NCI-H2196 (cell line): ENCODE measurements at regions not wholly inside any gene's neighbourhood (a gene's known extent, or its start where the extent isn't known, plus 50 kb on each side); places are given as distances from the start of the nearest gene placed in this dataset.
"Not testable (repeated sequence)": the region's sequence is repeated elsewhere in the genome, so short reads cannot be mapped to it uniquely, and the experiment has no call there.

ENCODE experiments used
- DNase-seq: peaks from one replicate; lab custom pipeline; 2025; ENCODE audit not compliant: unreplicated experiment; lab: John Stamatoyannopoulos, UW

DNA sequence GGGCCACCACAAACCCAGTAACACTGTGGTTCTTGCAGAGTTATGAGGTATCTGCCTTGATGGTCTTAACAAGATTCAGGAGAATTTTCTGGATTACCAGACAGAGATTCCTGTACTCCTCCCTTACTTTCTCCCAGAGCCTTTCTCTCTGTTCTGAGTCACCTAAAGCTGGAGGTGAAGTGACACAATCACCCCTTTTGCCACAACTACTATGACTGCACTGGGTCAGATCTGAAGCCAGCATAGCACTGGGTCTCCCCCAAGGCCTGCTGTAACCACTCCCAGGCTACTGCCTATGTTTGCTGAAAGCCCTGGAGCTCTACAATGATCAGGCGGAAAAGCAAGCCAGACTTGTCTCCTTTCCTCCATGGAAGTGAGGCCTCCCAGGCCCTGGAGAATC lies 156.7 kb upstream of the NEGR1 start:
- no peak for DNase-seq

DNA sequence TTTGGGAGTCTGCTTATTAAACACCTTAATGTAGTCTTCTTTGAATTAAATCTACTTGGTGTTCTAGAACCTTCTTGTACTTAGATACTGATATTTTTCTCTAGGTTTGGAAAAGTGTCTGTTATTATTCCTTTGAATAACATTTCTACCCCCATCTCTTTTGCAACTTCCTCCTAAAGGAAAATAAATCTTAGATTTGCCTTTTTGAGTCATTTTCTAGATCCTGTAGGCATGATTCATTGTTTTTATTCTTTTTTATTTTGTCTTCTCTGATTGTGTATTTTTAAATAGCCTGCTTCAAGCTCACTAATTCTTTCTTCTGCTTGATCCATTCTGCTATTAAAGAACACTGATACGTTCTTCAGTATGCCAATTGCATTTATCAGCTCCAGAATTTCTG lies 155.9 kb upstream of the NEGR1 start:
- no peak for DNase-seq

DNA sequence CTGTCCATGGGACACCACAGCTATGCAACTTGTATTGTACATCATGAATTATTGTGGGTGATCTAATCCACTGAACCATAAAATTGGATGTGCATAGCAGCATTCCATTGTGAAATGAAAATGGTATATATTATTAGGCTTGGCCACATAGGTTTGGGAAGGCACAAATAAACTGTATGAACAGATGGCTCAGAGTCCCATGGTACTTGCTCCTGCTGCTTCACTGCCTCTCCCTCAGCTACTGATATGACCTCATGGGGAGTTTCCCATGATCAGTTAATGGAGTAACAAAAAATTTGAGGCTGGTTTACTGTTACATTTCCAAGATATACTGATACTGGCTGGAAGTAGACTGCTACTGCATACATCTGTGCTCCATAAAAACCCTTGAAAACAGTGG lies 152.7 kb upstream of the NEGR1 start:
- DNase-seq = no peak

DNA sequence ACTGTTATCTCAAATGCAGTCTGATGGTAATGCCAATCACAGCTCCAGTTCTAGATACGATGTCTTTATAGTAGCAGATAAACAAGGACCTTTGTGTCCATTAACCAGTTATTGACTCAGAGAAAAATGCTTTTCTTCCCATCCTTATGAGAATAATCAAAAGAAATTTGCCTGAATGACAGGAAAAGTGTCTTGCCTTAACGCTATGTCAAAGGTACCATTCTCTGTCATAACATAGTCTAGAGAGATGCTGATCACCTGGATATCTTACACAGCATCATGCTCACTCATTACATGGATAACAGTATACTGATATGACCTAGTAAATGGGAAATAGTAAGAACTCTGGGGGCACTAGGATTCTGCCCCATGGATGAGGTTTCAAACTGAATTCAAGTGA lies 151.7 kb upstream of the NEGR1 start:
- no peak for DNase-seq

DNA sequence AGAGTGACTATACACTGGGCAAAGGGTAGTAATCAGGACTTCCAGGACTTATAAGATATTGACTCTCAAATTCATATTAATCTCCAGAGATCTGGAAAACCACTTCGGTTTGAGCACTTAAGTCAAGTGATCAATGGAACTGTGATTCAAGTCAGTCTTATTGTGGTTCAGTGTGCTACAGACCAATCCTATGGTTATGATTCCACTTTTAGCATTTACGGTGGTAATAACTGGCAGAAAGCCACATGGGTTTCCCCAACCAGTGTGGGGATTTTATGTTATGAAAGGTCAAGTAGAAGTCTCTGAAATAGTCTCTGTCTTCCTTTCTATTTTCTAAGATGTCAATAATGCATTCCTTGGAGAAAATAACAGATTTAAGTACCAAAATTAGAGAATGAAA lies 151.3 kb upstream of the NEGR1 start:
- no peak for DNase-seq

DNA sequence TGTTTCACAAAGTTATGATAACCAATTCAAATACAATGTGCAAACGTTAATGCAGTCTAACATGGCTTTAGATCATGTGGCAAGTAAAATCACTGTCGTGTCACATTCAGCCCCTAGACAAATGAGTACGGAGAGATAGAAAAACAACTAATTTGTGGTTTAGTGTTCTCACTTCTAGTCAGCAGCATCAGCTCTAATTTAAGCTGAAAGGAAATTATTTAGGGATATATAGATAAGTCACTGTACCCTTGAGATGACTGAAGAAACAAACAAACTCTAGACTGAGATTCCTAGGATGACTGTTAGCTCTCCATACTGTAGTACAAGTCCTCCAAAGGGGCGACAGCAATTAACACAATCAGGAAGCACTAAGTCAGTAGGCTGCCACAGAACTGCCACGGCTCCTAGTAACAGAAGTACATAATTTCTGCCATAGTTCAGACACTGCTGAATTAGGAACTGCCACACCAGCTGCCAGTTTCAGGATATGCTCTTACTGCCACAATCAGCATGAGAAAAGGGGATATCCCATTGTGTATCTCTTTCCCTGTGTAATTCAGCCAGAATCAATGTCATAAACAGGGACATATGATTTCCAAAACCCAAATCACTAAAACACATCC lies 150.4 kb upstream of the NEGR1 start:
- DNase-seq = no peak

DNA sequence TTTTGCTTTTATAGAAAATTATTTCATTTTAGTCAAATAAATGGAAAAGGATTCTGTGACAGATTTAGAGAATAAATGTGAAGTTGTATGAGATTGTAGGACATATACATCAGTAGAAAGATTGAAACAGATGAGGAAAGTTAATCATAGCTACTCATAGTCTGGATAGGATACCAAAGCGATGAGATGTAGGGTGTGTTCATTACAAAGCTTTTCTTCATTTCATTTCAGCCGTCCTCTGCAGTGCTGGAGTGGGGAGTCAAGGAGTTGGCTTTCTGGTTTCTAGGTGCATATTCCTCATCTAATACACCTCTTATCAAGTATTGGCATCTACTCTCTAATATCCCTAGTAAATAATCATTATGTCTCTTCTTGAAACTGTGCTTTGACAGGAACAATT lies 149.5 kb upstream of the NEGR1 start:
- DNase-seq = no peak

DNA sequence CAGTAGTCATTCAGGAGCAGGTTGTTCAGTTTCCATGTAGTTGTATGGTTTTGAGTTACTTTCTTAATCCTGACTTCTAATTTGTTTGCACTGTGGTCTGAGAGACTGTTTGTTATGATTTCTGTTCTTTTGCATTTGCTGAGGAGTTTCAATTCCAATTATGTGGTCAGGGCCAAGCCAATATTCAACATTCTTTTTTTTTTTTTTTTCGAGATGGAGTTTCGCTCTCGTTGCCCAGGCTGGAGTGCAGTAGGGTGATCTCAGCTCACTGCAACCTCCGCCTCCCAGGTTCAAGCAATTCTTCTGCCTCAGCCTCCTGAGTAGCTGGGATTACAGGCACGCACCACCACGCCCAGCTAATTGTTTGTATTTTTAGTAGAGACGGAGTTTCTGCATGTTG lies 145.9 kb upstream of the NEGR1 start:
- DNase-seq = not testable (repeated sequence)

DNA sequence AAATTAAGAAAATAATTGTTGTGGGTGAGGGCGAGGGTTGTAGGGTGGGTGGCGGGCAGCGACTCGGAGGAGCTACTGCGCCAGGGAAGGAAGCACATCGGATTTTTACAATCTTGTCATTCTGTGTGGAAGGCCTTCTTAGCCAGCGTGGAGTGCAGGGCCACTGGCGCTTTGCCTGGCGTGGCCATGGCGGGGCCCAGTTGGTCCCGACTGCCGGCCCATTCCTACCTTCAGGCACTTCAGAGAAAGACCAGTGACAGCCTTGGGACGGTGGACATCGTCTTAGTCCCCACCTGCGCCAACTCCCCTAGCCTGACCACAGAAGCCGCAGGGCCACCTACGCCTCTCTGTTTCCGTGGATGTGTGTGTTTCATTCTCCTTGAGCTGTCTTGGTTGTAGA lies 136.9 kb upstream of the NEGR1 start:
- no peak for DNase-seq

DNA sequence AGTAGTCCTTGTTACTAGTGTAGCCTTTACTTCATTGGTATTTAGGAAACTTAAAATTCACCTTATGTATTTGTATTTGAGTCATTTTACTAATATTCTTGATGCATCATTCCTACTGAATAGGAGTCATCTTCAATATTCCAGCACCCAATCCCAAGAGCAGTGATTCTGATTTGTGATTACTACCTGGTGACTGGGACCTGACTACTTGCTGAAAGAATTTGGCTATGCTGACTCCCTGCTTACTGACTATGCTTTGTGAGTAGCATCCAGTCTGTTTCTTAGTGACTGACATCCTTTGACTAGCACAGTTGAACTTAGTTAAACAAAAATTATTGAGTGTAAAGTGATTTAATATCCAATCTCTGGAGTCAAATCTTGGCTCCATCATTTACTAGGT lies 129.9 kb upstream of the NEGR1 start:
- no peak for DNase-seq

DNA sequence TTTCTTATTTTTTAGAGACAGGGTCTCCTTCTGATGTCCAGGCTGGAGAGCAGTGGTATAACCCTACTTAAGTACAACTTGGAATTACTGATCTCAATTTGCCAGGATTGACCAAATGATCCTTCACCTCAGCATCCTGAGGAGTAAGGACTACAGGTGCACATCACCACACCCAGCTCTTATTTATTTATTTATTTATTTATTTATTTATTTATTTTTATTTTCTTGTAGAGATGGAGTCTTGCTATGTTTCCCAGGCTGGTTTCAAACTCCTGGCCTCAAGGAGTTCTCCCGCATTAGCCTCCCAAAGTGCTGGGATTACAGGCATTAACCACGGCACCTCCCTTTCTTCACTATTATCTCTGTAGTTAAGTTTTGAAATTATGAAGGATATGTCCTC lies 117.5 kb upstream of the NEGR1 start:
- no peak for DNase-seq

DNA sequence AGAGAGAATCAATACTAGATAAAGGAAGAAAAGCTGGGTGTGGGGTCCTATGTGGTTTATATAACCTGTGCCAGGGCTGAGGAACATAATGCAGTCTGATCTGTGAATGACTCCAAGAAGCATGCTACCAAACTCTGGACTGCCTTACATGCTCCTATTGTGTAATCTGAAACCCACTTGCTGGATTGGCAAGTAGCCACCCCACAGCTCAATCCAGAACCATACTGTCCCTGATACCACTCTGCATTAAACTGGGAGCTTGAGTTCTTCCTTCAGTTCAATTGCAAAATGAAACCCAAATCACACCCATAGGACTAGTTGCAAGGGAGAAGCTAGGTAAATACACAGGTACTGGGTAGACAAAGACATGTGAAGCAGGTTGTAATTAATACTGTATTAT lies 115.4 kb upstream of the NEGR1 start:
- DNase-seq = peak; percentile 39

DNA sequence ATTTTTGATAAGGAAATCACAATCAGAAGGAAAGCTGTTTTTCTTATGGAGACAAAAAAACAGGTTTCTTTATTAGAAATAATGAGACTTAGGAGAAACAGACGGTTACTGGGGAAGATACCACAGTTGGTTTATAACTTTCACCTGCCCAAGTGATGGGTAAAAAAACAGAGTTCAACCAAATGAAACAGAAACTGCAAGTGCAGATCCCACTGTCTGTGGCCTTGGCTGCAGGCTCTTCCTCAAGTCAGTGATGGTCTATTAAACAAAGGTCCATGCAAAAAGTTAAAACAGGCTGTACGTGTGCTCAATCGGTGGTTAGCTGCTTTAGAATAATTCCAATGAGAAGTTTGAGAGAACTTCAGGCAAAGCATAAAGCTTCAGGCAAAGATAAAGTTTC lies 112.1 kb upstream of the NEGR1 start:
- no peak for DNase-seq

DNA sequence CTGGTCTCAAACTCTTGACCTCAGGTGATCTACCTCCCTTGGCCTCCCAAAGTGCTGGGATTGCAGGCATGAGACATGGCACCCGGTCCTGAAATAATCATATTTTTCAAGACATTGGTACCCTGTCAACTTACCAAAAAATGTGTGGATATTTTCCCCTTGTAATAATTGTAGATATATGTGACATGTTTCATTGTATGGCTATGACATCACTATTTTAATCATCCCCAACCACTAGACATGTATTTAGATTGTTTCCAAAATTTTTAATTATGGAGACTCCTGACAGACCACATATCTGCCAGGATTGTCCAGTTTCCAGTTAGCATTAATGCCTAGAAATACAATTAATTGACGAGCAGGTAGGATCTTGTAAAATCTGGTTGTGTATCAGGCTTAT lies 96.7 kb upstream of the NEGR1 start:
- no peak for DNase-seq

DNA sequence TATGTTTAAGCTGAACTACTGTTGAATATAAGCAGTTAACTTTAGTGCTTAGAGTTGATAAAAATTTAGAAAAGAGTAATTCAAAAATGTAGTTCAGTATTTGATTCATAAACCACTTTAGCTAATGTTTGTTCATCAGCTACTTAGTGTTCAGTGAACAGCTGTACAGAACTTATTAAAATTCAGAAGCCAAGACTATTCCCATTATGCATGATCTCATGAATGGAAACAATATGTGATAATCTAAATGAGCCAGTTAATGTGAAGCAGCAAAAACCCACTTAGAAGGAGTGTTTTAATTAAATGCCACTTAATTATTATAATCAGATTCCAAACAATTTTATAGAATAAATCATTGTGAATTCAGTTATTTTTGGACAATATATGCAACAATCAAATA lies 92.9 kb upstream of the NEGR1 start:
- no peak for DNase-seq

DNA sequence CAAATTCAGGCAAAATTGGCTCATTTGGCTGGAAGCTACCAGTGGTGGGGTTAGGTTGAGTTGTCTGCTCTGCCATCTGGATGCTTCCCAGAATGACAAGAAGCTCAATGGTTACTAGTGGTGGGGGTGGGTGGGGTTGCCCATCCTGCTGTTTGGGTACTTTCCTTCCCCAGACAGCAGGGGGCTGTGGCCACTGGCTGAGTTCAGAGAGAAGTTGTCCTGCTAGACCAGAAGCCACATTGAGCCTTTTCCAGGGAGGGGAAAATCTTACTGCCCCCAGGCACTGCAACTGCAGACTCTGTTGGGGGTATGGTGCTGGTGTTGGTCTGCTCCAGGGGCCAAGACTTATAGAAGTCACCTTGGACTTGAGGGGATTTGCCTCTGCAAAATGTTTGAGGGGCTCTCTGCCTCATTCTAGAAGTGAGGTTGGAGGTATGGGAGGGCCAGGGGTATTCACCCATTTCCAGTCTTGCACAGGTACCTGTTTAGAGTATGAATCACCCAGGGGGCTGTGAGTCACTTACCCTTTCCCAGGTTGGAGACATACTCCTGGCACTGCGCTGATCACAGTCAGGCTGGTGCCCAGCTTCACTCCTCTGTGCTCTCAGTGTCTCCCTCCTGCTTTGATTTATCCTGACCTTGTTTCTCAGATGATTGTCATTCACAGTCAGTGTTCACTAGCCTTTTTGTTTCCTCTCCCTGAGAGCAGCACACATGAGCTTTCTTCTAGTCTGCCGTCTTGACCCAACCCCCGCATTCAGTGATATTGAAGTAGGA lies 89.1 kb upstream of the NEGR1 start:
- DNase-seq = no peak

DNA sequence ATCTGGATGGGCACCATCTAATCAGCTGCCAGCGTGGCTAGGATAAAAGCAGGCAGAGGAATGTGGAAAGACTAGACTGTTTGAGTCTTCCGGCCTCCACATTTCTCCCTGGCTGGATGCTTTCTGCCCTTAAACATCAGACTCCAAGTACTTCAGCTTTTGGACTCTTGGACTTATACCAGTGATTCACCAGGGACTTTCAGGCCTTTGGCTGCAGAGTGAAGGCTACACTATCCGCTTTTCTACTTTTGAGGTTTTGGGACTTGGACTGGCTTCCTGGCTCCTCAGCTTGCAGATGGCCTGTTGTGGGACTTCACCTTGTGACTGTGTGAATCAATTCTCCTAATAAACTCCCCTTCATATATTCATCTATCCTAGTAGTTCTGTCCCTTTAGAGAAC lies 88.5 kb upstream of the NEGR1 start:
- not testable (repeated sequence) for DNase-seq

DNA sequence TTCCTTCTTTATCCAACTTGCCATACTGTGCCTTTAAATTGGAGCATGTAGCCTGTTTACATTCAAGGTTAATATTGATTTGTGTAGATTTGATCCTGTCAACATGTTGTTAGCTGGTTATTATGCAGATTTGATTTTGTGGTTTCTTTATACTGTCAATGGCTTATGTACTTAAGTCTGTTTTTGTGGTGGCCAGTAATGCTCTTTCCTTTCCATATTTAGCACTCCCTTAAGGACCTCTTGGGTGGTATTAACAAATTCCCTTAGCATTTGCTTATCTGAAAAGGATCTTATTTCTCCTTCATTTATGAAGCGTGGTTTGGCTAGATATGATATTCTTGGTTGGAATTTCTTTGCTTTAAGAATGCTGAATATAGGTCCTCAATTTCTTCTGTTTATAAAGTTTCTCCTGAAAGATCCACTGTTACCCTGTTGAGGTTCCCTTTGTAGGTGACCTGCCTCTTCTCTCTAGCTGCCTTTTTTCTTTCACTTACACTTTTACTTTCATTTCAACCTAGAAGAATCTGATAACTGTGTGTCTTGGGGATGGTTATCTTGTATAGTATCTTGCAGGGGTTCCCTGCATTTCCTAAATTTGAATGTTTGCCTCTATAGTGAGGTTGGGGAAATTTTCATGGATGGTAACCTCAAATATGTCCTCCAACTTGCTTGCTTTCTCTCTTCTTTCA lies 86.9 kb upstream of the NEGR1 start:
- DNase-seq = no peak

DNA sequence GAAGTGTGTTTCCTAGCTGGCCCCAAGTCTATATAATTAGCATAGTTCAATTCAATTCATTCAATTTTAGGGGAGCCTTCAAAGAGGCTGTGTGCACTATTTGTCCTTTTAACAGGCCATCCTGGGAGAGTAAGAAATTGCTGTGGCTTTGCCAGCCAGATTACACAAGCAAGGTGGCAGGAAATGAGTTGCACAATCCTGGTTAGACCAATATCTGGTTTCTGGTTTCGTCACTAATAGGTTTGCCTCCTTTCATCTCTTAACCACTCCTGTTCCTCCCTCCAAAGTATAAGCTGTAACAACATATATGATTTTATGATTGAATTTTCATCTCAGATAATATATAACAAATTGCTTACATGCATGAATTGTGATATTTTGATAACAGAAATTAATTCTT lies 84.1 kb upstream of the NEGR1 start:
- peak; percentile 56 for DNase-seq

DNA sequence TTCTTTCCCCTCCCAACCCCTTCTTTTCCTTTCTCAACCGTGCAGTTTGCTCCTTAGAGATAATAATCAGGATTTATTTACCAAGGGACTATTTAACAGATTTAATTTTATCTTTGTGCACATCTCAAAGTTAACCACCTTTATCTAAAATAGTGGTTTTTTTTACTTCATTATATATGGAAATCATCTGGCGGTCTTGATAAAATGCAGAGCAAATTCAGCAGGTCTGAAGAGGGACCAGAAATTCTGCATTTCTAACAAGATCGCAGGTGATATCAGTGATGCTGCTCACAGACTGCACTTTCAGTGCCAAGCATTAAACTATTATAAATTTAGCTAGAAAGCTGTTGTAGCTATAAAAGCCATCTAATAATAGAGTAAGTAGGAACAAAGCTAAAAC lies 83.4 kb upstream of the NEGR1 start:
- no peak for DNase-seq

DNA sequence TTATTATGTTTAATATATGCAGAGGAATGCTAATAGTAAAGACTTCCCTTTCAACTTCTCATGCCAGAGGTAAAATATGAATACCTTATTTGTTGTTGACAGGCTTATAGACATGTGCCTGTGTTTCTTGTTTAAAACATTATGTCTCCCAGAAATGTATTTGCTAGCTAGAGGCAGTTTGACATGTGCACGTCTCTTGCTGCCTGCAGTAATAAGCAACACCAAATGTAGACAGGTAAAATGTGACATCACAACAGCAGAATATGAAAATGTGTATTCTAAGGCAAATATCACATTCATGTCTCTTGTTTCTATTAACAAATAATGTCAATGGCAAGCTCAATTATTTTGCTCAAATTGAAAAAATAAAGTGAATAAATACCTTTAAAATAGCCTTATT lies 80.2 kb upstream of the NEGR1 start:
- DNase-seq = no peak

DNA sequence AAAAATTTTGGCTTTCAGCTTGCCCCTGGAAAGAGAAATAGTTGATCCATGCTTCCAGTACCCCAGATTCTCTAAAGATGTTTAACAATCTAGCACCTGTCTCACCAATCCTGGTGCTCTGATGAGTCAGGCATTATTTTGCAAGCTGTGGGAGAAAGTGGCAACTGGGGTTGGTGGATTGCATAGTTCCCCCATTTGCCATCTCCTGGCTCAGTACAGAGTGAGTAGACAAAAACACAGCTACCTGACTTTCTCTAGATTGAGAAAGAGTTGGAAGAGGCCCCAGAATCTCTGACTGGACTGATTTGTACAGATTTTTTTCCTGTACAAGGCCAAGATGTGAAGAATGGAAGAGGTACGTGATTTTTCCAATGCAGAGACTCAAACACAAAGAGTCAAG lies 75.1 kb upstream of the NEGR1 start:
- no peak for DNase-seq
